COLO668 (cell line): ENCODE measurements at regions not wholly inside any gene's neighbourhood (a gene's known extent, or its start where the extent isn't known, plus 50 kb on each side); places are given as distances from the start of the nearest gene placed in this dataset.

Experiments
- DNase-seq: peaks from one replicate; lab custom pipeline; 2025; ENCODE audit not compliant: unreplicated experiment; lab: John Stamatoyannopoulos, UW

DNA sequence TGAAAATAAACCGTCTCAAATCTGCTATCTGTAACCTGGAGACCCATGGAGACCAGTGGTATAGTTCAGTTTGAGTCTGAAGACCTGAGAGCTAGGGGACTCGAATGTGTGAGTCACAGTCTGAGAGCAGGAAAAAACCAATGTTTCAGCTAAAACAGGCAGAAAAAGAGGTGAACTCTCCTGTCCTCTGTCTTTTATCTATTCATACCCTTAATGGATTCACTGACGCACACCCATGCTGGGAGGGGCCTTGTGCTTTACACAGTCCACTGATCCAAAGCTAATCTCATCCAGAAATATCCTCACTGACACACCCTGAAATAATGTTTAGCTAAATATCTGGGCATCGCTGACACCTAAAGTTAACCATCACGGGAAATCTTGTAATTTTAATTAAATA is 297.9 kb downstream of the GPM6A start:
- DNase-seq, result no peak

DNA sequence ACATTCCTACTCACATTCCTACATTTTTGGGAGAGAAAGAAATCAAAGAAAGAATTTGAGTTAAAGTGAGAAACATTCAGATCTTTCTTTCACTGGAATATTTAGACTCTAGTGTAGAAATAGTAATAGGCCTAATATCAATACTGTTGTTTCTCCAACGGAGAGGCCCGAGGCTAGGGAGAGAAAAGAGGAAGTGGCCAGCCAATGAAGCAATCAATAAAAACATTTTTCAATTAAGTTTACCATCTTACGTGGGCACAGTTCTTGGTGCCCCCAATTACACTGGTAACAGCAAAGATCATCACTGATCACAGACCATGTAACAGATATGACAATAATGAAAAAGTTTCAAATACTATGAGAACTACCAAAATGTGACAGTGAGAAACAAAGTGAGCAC is 281.4 kb downstream of the GPM6A start:
- no peak for DNase-seq

DNA sequence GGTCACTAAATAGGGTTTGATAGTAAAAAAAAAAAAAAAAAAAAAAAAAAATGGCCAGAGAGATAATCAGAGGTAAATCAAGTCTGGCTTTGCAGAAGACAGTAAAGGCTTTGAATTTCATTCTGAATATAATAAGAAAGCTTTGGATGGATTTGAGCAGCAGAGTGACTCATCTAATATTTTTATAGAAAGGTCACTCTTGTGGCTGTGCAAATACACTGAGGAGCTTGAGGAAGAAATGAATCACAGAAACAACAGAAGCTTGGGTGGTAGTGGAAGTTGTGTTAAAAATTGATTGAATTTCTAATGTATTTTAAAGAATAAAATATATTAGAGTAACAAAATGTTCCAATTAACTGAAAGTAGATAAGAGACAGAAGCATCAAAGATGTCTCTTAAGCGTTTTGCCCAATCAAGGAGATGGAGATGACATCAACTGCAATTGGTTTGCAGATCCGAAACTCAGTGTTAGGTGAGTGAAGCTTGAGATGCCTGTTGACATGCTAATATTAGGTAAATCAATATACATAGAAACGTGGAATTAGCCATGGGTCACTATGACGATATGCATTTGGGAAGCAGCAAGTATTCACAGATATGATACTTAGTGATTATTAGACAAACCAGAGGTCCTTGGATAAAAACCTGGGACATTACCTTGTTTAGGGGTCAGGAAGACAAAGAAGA is 280.5 kb downstream of the GPM6A start:
- DNase-seq, result no peak

DNA sequence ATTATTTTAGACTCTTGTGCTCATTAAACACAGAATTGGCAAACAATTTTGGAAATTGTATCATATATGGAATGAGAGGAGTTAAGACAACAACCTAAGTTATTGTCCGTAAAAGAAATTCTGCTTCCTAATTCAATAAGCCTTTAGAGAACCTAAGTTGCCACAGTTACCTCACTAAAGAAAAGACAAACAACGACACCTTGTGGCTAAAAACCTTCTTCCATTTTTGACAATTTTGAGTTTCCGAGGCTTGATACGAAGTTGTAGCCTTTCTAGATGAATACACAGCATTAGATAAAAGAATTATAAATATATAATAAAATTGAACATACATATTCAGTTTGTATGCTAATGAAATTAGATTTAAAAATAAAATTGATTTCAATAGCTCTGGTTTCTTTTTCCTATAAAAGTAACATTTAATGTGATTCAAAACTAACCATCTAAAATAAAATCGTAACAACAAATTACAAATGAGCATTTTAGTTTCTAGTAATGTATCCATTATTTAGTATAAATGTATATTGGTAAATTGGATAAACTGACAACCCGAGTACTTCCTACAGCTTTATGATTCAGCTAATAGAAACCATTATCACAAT is 275.1 kb downstream of the GPM6A start:
- DNase-seq, result no peak

DNA sequence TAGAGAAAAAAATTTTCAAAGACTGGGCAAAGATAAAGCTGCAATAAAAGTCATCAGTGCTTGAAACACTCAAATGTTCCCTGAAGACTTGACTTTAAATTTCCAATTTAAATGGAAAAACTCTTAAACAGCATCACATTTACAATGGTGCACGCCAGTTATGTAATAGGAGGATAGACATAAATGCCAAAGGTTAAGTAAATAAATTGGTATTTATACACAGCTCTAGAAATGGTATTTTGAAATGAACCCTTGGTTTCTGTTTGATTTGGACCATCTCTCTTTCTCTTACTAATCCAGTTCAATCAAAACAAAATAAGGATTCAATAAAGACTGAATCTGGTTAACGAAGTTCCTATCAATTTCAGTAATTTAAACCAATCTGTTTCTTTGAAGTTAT is 272.6 kb downstream of the GPM6A start:
- no peak for DNase-seq

DNA sequence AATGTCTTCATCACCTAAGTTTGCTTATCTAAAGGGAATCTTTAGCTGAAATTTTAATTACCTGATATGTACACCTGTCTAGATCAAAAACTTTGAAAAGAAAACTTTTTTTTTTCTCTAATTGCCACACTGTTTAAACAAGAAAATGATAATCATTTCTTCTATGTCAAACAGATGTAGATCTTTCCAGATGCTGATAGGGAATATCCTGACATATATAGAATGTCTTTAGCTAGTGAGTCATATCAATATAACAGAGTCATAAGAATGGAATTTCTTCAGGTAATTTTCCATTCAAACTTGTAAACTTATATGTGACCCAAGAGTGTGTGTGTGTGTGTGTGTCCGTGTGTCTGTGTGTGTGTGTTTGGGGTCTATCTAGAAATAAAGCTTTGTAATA is 271.9 kb downstream of the GPM6A start:
- no peak for DNase-seq

DNA sequence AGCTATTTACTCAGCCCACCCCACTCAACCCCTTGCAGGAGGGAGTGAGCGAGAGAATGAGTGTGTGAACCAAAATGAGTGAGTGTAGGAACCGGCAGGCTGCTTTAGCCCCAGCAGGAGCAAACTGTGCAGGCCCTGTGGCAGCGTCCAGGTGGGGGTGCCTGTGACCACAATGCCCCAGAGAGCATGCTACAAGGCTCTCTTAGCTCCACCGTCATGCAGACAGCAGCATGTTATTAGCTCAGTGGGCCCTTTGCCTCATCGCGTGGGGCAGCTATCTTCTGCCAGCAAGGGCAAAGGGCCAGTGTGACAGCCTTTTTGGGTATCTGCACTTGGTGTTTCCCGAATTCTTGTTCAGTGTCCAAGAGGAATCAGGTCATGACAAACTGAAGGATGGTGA is 271.3 kb downstream of the GPM6A start:
- no peak for DNase-seq

DNA sequence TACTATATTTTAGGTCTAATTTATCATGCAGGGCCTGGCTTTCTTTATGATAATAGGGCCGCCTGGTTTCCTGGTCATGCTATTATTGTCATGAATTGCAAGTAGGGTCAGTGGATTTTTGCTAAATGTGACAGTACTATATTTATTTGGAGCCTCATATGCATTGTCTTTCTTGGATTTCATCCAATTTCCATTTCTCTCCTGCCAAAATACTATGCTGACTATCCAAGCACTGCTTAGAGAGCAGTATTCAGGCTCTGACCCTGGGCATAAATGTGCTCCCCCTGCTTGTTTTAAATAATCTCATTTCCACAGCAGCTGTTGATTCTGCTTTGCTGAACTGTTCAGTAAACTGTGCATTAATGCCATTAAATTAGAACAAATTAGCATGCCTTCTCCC is 269.3 kb downstream of the GPM6A start:
- no peak for DNase-seq

DNA sequence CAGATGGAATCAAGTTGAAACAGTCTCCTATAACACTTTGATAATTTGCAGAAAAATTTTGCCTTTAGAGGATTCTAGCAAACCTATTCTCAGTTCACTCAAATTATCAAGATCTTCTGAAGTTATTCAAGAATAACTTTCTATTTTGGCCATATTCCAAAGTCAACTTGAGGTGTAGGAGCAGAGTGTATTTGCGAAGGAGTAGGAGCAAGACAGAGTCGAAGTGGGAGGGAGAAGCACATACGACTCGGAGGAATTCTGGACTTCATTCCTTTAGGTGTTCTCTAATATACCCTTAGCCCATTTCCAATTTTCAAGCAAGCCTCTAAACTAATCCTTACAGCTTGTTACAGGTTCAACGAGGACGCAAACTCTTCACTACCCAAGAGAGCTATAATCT is 252.9 kb downstream of the GPM6A start:
- DNase-seq, result no peak

DNA sequence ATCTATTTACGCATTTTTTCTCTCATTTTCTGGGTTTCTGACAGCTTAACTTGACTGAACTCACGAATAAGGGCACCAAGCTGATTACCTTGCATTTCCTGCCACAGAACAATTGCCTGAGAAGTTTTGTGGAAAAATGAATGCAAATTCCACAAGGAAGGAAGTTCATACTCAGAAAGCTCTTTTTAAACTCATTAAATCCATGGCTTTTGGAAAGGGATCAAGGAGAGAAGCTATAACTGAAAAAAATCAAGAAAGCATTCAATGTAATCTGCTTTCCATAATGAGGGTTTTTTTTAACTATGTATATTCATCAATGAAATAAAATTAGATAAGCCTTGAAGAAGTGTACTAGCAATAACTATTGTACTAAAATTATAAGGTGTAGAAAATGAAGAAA is 252.5 kb downstream of the GPM6A start:
- no peak for DNase-seq

DNA sequence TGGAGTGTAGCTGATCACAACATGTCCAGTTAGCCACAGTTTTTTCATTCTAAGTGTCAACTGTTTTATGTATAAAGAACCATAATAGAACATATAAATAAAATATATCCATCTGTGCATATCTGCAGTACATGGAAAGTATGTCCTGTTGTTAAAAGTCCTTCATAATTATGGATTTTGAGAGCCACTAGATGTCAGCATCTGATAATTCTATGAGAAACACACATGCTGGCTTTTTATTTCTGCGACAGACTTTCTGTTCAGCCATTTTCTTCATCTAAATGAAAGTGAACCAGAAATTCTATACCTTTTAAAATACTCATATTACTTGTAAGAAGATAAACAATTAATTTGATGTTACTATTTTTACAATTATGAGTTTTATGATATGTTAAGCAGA is 251.5 kb downstream of the GPM6A start:
- no peak for DNase-seq

DNA sequence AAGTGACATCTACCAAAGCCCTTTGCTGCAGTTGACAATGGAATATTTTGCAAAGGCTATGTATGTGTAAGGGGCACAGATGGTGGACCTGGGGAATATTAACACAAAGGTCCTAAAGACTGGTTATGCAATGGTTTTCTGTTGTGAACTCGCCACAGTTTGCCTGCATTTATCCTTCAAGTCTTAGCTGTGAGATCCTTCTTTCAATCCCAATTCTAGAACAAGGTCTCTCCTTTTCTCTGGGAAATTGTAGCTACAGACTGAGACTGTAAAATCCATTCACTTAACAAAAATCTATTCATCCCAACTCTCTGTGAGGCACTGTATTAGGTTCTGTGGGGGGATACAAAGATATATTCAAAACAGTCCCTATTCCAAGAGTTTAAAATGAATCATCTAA is 250.4 kb downstream of the GPM6A start:
- DNase-seq, result no peak

DNA sequence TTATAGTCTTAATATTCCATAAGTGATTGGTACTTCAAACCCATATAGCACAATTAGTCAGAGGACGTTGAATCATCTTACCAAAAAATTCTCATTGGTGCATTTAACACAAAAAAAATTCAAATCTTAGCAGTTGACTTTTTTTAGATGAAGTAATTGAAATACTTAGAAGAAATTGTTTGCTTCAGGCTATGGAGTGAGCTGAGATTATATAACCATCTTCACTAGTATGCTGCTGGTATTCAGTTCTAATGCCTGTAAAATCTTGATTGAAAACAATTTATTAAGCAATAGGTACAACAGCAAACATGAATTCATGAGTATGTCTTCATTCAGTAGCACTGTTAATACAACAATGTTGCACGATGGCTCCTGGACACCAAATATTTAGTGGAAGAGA is 250.0 kb downstream of the GPM6A start:
- DNase-seq, result no peak

DNA sequence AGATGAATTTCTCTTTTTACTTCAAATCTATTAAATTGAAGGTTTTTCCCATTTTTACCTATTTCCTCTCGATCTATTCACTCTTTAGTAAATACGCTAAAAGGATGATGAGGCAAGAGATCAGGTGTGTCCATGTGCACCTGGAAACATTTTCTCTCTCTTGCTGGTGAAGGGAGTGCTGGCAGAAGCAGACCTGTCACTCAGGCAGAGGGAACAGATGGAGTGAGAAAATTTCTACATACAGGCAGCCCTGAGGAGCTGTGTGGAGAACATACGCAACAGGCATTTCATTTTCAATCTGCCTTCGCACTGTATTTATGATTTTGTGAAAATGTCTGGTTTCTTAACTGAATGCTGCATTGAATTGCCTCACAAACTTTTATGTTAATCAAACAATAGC is 249.5 kb downstream of the GPM6A start:
- no peak for DNase-seq
